ENCODE measurements at regions not wholly inside any gene's neighbourhood (a gene's known extent, or its start where the extent isn't known, plus 50 kb on each side); places are given as distances from the start of the nearest gene placed in this dataset.
A peak's percentile ranks its signal among the peaks of the same experiment; 100 is the strongest.

DNA sequence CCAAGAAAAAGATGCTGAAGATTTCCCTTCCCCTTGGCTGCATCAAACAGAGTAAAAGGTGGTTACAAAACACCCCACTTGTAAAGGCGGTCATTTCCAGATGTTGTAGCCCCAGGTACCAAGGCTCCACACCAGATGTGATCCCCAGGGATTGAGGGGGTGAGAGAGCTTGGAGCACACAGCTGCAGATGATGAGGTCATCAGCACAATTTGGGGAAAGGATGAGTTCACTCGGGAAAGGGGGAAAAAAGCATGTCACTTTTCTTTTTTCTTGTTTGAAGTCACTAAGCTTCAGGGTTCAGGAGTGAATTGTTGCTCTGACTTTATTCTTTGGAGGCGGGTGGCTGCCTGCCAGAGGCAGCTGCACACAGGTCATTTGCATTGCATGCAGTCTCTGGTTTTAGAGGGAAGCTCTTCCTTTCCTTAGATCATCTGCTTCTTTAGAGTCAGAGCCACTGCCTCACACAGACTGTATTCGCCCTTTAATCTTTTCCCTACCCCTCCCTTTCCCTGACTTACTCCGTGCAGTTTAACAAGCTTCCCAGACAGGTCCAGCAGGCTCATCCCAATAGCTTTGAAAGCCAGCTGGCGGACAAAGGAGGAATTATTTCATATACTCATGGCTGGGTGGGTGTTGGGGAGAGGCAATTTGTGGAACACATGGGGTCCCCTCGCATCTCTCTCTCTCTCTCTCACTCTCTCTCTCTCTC is 409.3 kb upstream of the SLC24A2 start:
- Histone ChIP-seq H3K4me3 (no peak overlapping the region), H3K9me3 (peaks cover 0 to 22% of the 10 kb centered on the region in 2 donors), H3K27me3 (no peaks in the 10 kb centered on the region), H3K4me1 (no peaks in the 10 kb centered on the region), H3K36me3 (no peaks in the 10 kb centered on the region), H3K27ac (no peak overlapping the region)
- peak in 1 of 4 donors; percentile 13 for DNase-seq
- intact Hi-C loops (cut with DNase I), result no loop called here
- ATAC-seq, result no peak
- TF ChIP-seq, protein P1, sequence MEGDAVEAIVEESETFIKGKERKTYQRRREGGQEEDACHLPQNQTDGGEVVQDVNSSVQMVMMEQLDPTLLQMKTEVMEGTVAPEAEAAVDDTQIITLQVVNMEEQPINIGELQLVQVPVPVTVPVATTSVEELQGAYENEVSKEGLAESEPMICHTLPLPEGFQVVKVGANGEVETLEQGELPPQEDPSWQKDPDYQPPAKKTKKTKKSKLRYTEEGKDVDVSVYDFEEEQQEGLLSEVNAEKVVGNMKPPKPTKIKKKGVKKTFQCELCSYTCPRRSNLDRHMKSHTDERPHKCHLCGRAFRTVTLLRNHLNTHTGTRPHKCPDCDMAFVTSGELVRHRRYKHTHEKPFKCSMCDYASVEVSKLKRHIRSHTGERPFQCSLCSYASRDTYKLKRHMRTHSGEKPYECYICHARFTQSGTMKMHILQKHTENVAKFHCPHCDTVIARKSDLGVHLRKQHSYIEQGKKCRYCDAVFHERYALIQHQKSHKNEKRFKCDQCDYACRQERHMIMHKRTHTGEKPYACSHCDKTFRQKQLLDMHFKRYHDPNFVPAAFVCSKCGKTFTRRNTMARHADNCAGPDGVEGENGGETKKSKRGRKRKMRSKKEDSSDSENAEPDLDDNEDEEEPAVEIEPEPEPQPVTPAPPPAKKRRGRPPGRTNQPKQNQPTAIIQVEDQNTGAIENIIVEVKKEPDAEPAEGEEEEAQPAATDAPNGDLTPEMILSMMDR (IDR thresholded peaks at IDR 0.05), result no peak

DNA sequence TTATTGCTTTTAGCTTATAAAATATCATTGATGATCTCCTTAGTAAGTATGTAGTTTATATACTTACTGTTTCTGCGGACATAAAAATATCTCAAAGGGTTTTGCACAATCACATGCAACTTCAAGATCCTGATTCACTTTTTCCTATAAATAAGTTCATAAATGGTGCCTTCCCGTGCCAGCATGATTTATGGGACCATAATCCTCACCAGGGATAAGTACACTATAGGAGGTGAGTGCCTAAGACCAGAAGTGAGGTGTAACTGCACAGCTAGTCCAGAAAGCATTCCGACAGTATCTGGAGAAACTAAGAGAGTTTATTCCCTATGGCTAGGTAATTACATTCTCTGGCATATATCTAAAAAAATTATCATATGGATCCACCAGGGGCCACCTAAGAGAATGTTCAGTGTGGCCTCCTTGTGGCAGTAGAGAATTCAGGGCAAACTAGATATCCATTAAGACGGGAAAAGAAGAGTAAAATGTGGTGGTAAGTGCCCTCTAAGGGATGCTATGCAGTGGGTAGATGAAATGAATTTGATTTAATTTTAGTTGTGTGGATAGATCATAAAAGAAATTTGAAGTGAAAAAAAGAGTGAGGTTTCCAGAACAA is 402.5 kb upstream of the SLC24A2 start:
- no peaks in the 10 kb centered on the region for H3K4me1 ChIP-seq
- no peaks in the 10 kb centered on the region for H3K36me3 ChIP-seq
- no peaks in the 10 kb centered on the region for H3K27me3 ChIP-seq
- TF ChIP-seq, protein P1 (IDR thresholded peaks at IDR 0.05), result no peak
- intact Hi-C loops (cut with DNase I), result no loop called here
- H3K4me3 ChIP-seq, result no peak overlapping the region
- ATAC-seq, result no peak
- peaks cover 0 to 15% of the 10 kb centered on the region in 2 donors for H3K9me3 ChIP-seq
- no peak for DNase-seq
- no peak overlapping the region for H3K27ac ChIP-seq

DNA sequence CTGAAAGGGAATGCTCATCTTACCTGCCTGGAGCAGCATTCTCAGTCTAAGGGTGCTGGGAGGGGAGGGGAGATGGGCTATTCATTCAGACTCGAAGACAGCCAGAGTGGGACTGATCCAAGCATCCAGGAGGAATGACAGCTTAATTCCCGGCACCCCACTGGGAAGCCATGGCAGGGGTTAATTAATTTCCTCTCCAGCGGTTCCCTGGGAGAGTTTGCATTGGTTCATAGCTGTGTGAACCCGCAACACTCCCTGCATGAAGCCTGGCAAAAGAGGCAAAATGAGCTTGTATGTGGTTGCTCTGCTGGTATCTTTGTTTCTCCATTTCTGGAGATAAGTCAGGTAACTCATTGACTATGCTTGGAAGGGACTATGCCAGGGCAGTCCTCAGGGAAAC is 401.0 kb upstream of the SLC24A2 start:
- DNase-seq, result no peak
- Histone ChIP-seq H3K4me1 (no peaks in the 10 kb centered on the region), H3K36me3 (no peaks in the 10 kb centered on the region), H3K9me3 (peaks cover 0 to 2% of the 10 kb centered on the region in 2 donors), H3K4me3 (no peak overlapping the region), H3K27ac (no peak overlapping the region), H3K27me3 (no peaks in the 10 kb centered on the region)
- intact Hi-C loops (cut with DNase I), result no loop called here
- TF ChIP-seq, protein P1 (IDR thresholded peaks at IDR 0.05), result no peak
- ATAC-seq, result no peak

DNA sequence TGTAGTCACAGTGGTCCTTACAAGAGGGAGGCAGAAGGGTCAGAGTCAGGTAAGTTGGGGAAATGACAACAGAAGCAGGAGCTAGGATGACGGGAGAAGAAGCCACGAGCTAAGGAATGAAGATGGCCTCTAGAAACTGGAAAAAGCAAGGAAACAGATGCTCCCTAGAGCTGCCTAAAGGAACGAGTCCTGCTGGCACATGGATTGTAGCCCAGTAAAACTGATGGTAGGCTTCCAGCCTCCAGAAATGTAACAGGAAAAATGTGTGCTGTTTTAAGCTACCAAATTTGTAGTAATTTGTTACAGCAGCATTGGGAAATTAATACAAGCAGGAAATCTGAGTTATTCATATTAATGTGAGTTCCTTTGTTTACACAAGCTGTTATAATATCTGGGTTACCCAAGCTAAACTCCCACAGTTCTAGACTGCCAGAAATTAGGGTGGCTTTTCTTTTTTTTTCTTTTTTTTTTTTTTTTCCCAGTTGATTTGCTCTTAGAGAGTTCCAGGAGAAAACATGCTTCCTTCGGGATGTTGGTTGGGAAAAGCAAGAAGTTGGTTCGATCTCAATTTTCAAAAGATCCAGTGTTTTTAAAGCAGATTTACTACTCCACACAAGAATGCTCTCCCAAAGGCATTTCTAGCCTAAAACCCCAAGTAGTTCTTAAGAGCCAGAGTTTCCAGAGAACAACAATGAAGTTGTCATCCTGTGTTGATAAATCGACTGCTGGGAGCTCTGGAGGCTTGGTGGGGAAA is 400.0 kb upstream of the SLC24A2 start:
- TF ChIP-seq, protein P1 (IDR thresholded peaks at IDR 0.05), result no peak
- DNase-seq (no peak), ATAC-seq (no peak)
- no peaks in the 10 kb centered on the region for H3K27me3 ChIP-seq
- H3K4me1 ChIP-seq, result no peaks in the 10 kb centered on the region
- no peak overlapping the region for H3K4me3 ChIP-seq
- no peaks in the 10 kb centered on the region for H3K9me3 ChIP-seq
- H3K27ac ChIP-seq, result no peak overlapping the region
- H3K36me3 ChIP-seq, result no peaks in the 10 kb centered on the region
- intact Hi-C loops (cut with DNase I), result no loop called here

DNA sequence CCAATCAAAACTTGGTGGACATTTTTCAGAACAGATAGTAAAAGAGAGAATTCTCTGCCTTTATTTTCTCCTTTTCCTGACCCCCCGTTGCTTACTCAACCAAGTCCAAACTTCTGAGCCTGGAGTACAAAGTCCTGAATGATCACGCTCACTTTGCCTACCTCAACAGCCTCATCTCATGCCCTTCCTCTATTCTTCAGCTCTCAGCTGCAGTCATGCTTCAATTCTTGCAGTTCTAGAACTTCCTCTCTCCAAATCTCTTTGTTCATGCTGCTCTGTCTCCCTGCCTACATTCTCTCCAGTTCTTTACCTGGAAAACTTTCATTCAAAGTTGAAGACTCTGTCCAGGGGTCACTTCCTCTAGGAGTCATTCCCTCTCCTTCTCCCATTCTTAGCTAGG is 398.5 kb upstream of the SLC24A2 start:
- no peak for ATAC-seq
- H3K9me3 ChIP-seq, result no peaks in the 10 kb centered on the region
- no peaks in the 10 kb centered on the region for H3K4me1 ChIP-seq
- H3K4me3 ChIP-seq, result no peak overlapping the region
- H3K36me3 ChIP-seq, result no peaks in the 10 kb centered on the region
- no peak for DNase-seq
- TF ChIP-seq, protein P1 (IDR thresholded peaks at IDR 0.05), result no peak
- intact Hi-C loops (cut with DNase I), result no loop called here
- H3K27ac ChIP-seq, result no peak overlapping the region
- no peaks in the 10 kb centered on the region for H3K27me3 ChIP-seq
